ENCODE measurements at regions not wholly inside any gene's neighbourhood (a gene's known extent, or its start where the extent isn't known, plus 50 kb on each side); places are given as distances from the start of the nearest gene placed in this dataset.

DNA sequence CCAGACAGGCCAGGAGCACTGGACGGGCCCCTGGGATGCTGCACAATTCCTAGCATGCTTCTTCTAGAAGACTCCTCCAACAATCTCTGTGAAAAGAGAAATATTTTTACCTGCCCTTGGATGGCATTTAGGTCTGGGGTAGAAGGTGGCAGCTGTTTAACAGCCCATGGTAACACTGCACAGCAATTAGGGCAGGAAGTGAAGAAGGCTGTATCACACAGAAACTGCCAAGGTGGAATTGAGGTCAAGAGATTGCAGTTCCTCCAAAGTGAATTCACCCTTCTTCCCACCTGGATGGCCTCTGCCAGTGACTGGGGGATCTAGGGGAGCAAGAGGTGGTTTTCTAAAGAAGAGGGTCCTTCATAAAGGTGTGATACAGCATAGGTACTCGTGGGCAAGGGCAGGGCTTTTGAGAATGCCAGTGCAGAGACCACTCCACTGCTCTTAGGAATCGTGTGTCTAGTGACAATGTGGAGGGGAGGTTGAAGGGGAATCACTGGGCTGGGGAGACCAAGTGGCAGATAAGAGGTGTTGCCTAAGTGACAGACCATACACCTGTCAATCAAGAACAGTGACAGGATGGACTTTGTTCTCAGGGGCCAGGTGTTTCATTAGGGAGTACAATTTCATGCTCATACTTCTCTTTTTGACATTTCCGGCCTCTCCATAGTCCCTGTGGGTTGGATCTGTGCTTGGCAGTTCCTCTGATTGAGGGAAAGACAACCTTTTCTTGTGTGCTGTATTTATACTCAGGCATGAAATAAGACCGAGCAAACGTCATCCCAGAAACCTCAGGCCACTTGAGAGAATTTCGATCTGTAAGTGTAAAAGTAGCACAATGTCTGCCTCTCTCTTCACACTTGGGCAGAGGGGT lies 83.5 kb upstream of the BCL6 start (continued):
- TF ChIP-seq, protein P1, sequence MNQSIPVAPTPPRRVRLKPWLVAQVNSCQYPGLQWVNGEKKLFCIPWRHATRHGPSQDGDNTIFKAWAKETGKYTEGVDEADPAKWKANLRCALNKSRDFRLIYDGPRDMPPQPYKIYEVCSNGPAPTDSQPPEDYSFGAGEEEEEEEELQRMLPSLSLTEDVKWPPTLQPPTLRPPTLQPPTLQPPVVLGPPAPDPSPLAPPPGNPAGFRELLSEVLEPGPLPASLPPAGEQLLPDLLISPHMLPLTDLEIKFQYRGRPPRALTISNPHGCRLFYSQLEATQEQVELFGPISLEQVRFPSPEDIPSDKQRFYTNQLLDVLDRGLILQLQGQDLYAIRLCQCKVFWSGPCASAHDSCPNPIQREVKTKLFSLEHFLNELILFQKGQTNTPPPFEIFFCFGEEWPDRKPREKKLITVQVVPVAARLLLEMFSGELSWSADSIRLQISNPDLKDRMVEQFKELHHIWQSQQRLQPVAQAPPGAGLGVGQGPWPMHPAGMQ (IDR thresholded peaks at IDR 0.05; ENCODE audit: borderline replicate concordance) = no peak
- TF ChIP-seq NBN (IDR thresholded peaks at IDR 0.05) (peak; percentile 78), FOXM1 (IDR thresholded peaks at IDR 0.05; ENCODE audit: low read depth, low read length) (0 out of 2 replicates have a peak, but pooled peaks have one; percentile 22), NR2C2 (IDR thresholded peaks at IDR 0.05; ENCODE audit: borderline replicate concordance, control insufficient read depth, insufficient read length, low read depth) (no peak), MTA3 (IDR thresholded peaks at IDR 0.05; ENCODE audit: borderline replicate concordance, low read length) (no peak), RFX5 (IDR thresholded peaks at IDR 0.05; ENCODE audit: low read depth, low read length) (no peak), ZBTB4 (CRISPR knock-in tag; IDR thresholded peaks at IDR 0.05) (no peak), BCL11A (IDR thresholded peaks at IDR 0.05; ENCODE audit: low read depth, low read length) (peak; percentile 68), EP300 (IDR thresholded peaks at IDR 0.05; ENCODE audit: borderline replicate concordance in 1 of 2, control insufficient read depth in 1 of 2, low read depth in 2 of 2, low read length in 2 of 2) (peak; percentile 81; a peak in 2 of 4 replicates), NRF1 (conservative IDR thresholded peaks at IDR 0.05; ENCODE audit: low read depth, low read length) (no peak), POLR2AphosphoS2 (IDR thresholded peaks at IDR 0.05; ENCODE audit: low read depth, low read length) (no peak), MEF2B (IDR thresholded peaks at IDR 0.05; ENCODE audit: partially characterized antibody, poor library complexity, severe bottlenecking) (peak; percentile 80), MLLT1 (IDR thresholded peaks at IDR 0.05) (0 out of 2 replicates have a peak, but pooled peaks have one; percentile 48), HSF1 (IDR thresholded peaks at IDR 0.05; ENCODE audit: low read depth, low read length) (no peak), POU2F2 (IDR thresholded peaks at IDR 0.05; ENCODE audit: borderline replicate concordance, low read depth, low read length) (peak; percentile 61; the same call in 1 of the 3 replicates), KDM1A (IDR thresholded peaks at IDR 0.05; ENCODE audit: borderline replicate concordance) (no peak)
- TF ChIP-seq, protein P2, sequence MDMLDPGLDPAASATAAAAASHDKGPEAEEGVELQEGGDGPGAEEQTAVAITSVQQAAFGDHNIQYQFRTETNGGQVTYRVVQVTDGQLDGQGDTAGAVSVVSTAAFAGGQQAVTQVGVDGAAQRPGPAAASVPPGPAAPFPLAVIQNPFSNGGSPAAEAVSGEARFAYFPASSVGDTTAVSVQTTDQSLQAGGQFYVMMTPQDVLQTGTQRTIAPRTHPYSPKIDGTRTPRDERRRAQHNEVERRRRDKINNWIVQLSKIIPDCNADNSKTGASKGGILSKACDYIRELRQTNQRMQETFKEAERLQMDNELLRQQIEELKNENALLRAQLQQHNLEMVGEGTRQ (IDR thresholded peaks at IDR 0.05; ENCODE audit: borderline replicate concordance, low read depth, low read length) = no peak
- TF ChIP-seq, protein P3, sequence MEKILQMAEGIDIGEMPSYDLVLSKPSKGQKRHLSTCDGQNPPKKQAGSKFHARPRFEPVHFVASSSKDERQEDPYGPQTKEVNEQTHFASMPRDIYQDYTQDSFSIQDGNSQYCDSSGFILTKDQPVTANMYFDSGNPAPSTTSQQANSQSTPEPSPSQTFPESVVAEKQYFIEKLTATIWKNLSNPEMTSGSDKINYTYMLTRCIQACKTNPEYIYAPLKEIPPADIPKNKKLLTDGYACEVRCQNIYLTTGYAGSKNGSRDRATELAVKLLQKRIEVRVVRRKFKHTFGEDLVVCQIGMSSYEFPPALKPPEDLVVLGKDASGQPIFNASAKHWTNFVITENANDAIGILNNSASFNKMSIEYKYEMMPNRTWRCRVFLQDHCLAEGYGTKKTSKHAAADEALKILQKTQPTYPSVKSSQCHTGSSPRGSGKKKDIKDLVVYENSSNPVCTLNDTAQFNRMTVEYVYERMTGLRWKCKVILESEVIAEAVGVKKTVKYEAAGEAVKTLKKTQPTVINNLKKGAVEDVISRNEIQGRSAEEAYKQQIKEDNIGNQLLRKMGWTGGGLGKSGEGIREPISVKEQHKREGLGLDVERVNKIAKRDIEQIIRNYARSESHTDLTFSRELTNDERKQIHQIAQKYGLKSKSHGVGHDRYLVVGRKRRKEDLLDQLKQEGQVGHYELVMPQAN (conservative IDR thresholded peaks at IDR 0.05) = no peak
